GM21528 (cell line): ENCODE measurements at regions not wholly inside any gene's neighbourhood (a gene's known extent, or its start where the extent isn't known, plus 50 kb on each side); places are given as distances from the start of the nearest gene placed in this dataset.

Source experiments
- ATAC-seq: cut with Tn5 transposase; IDR thresholded peaks from one replicate; pipeline ENCODE4 v1.9.1; 2021; ENCODE audit warnings: mild to moderate bottlenecking, moderate library complexity; ENCODE audit not compliant: unreplicated experiment, low FRiP score

GRCh38 chr18:59760619-59761600, 63.7 kb upstream of the CCBE1 start:
- no peak for ATAC-seq

- ATAC-seq = no peak
These were observed 63.0 kb upstream of the CCBE1 start for GRCh38 chr18:59760212-59760611.

GRCh38 chr18:59758837-59759236, 61.6 kb upstream of the CCBE1 start:
- no peak for ATAC-seq

- ATAC-seq = no peak
These were observed 60.9 kb upstream of the CCBE1 start for GRCh38 chr18:59758106-59758505.

GRCh38 chr18:59752666-59753065, 55.4 kb upstream of the CCBE1 start:
- ATAC-seq = no peak

GRCh38 chr18:59751186-59751585, 54.0 kb upstream of the CCBE1 start:
- no peak for ATAC-seq

- no peak for ATAC-seq
These were observed 51.6 kb upstream of the CCBE1 start for GRCh38 chr18:59748628-59749360.
